ENCODE measurements at regions not wholly inside any gene's neighbourhood (a gene's known extent, or its start where the extent isn't known, plus 50 kb on each side); places are given as distances from the start of the nearest gene placed in this dataset.

- TF ChIP-seq POLR2AphosphoS5 (IDR thresholded peaks at IDR 0.05; ENCODE audit: borderline replicate concordance, low read depth, low read length): no peak
- TF ChIP-seq EZH2 (IDR thresholded peaks at IDR 0.05): no peak
Observed at GRCh38 chr18:25927830-25928229, 162.6 kb downstream of the SS18 start.

Data from SK-N-MC (cell line).